Hematopoietic multipotent progenitor cell treated with erythropoietin and hydrocortisone succinate and interleukin-3 and kit ligand, for 4 days (in vitro differentiated cells): ENCODE measurements at regions not wholly inside any gene's neighbourhood (a gene's known extent, or its start where the extent isn't known, plus 50 kb on each side); places are given as distances from the start of the nearest gene placed in this dataset.

Experiments
- DNase-seq: peaks from one replicate; pipeline ENCODE4 v3.0.0-alpha.2; 2015

- DNase-seq = no peak
Measured at GRCh38 chr1:94731891-94732290, 88.3 kb upstream of the SLC44A3 start.

DNA sequence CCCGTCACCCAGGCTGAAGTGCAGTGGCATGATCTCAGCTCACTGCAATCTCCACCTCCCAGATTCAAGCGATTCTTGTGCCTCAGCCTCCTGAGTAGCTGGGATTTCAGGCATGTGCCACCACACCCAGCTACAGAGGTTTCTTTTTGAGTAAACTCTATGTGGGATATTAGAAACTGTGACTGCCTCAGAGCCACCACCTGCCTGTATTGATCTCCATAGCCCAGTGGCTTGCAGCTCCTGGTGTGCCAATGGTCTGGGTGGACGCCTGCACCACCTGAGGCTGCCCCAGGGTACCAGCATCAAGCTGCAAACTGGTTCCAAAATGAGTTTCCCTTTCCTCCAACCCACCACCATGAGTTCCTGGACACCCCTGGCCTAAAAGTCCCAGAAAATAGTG lies 89.7 kb upstream of the SLC44A3 start:
- DNase-seq = no peak

DNA sequence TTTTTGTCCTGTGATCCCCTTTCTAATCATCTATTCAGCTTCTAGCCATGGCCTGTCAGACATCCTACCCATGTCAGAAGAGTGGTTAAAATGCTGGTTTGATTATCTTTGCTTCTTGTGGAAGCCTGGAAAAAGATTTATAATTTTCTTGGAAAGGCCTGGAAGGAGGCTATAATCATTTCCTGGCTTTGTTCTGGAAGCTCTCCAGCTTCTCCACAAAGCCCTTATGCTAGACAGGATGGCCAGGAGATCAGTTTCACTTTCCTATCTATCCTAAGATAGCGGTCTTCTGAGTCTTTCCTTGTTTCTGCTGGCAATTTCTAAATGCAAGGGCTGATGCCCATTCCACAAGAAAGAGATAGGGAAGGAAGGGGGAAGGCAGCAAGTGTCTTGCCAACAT lies 90.9 kb upstream of the SLC44A3 start:
- no peak for DNase-seq

- DNase-seq = no peak
Measured at GRCh38 chr1:94727846-94728715, 92.1 kb upstream of the SLC44A3 start.

- no peak for DNase-seq
Measured at GRCh38 chr1:94726981-94727685, 93.0 kb upstream of the SLC44A3 start.

GRCh38 chr1:94725566-94725965 lies 94.6 kb upstream of the SLC44A3 start:
- no peak for DNase-seq

- no peak for DNase-seq
Measured at GRCh38 chr1:94723894-94724293, 96.3 kb upstream of the SLC44A3 start.

DNA sequence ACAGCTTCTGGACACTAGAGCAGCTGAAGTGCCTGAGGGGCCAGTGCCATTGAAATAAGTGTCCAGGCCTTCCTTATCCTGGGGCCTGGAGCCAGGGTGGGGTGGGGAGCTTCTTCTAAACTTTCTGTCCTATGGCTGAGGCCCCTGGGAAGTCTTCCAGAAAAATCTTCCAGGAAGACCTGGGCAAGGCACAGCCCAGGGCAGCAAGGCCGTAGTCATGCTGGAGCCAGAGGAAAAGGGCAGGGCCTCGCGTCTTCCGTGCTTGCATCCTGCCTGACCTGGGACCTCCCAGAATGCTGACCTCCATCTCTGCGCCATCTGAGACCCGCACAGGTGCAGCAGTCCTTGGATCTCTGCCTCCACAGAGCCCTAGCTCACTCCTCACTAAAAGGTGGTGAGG lies 96.7 kb upstream of the SLC44A3 start:
- no peak for DNase-seq

- no peak for DNase-seq
Measured at GRCh38 chr1:94722181-94722580, 98.0 kb upstream of the SLC44A3 start.

GRCh38 chr1:94721240-94721639 lies 98.9 kb upstream of the SLC44A3 start:
- peak; percentile 88 for DNase-seq

DNA sequence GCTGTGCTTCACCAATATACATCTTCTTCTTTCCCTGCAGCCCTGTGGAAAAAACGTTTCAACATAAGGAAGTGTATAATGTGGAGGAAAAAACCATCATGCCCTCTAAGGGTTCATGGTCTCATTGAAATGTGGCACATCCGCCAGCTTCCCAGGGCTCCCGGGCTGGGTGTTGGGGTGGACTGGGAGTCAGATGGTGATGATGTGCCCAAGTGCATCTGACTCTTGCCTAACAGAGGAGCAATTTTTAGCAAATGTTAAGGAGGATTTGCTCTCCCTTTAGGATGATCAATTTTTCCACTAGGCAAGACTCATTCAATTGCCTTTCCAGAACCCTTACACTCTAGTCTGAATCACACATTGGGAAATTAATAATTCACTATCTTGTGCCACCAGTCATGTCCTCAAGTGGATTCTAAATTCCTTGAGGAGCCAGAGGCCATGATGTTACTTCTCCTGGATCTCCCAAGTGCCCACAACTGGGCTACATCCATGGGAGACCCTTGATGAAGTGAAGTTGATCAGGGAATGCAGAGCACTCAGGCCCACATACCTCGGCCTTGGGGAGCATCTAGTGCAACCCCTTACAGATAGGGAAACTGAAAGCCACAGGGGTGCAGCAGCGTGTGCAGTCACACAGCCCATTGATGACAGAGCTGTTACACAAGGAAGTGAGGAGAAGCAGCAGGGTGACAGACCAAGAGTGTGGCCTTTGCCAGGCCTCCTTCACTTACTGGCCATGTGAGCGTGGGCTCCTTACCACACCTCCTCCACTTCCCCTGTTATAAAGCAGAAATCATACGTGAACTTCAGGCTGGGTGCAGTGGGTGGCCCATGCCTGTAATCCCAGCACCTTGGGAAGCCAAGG lies 100.0 kb upstream of the SLC44A3 start:
- peak; percentile 73 for DNase-seq

GRCh38 chr1:94716965-94717364 lies 103.2 kb upstream of the SLC44A3 start:
- DNase-seq = peak; percentile 50

DNA sequence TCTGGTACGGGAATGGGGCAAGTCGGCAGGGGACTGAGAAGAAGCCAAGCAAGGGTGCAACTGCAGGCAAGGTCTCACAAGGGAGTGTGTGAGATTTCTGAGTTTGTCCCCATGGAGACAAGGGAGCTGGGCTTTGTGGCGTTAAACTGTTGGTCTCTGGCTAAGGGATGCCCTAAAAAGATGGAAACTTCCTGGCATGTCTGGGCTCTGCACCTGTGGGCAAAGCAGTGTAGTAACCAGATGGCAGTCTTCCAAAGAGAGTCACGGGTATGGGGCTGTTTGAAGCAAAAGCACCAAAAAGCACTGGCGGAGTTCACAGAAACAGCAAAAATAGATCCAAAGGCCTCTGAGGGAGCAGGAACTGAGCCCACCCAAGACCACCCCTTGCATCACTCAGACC lies 104.8 kb upstream of the SLC44A3 start:
- DNase-seq = peak; percentile 50

DNA sequence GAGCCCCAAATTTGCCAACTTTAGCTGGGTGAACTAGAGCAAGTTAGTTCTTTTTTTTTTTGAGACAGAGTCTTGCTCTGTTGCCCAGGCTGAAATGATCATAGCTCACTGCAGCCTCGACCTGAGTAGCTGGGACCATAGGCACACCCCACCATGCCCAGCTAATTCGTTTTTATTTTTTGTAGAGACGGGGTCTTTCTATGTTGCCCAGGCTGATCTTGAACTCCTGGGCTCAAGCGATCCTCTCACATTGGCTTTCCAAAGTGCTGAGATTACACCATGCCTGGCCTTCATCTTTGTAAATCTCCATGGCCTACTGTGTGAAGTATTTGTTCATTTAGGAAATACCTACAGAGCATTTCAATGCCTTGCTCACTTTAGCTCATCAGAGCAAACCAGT lies 105.6 kb upstream of the SLC44A3 start:
- no peak for DNase-seq

DNA sequence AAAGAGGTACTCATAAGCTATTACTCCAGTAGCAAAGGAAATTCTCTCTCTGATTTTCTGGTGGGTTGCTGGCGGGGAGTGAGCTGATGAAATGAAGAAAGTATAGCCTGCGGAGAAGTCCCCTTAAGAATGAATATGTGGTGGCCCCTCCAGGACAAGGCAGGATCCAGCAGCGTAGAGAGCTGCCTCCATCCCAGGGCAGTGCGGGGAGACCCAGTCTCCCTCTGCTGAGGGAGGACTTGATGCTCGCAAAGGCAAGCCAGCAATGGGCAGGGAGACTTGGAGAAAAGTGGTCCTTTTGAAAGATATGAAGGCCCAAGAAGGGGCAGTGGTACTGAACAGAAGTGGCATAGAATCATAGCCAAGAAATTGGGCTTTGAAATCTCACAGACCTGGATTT lies 106.0 kb upstream of the SLC44A3 start:
- DNase-seq = no peak

GRCh38 chr1:94713472-94714141 lies 106.5 kb upstream of the SLC44A3 start:
- DNase-seq = peak; percentile 84

GRCh38 chr1:94709891-94710581 lies 110.1 kb upstream of the SLC44A3 start:
- no peak for DNase-seq

- no peak for DNase-seq
Measured at GRCh38 chr1:94708811-94709210, 111.3 kb upstream of the SLC44A3 start.

GRCh38 chr1:94708299-94708685 lies 111.9 kb upstream of the SLC44A3 start:
- no peak for DNase-seq

DNA sequence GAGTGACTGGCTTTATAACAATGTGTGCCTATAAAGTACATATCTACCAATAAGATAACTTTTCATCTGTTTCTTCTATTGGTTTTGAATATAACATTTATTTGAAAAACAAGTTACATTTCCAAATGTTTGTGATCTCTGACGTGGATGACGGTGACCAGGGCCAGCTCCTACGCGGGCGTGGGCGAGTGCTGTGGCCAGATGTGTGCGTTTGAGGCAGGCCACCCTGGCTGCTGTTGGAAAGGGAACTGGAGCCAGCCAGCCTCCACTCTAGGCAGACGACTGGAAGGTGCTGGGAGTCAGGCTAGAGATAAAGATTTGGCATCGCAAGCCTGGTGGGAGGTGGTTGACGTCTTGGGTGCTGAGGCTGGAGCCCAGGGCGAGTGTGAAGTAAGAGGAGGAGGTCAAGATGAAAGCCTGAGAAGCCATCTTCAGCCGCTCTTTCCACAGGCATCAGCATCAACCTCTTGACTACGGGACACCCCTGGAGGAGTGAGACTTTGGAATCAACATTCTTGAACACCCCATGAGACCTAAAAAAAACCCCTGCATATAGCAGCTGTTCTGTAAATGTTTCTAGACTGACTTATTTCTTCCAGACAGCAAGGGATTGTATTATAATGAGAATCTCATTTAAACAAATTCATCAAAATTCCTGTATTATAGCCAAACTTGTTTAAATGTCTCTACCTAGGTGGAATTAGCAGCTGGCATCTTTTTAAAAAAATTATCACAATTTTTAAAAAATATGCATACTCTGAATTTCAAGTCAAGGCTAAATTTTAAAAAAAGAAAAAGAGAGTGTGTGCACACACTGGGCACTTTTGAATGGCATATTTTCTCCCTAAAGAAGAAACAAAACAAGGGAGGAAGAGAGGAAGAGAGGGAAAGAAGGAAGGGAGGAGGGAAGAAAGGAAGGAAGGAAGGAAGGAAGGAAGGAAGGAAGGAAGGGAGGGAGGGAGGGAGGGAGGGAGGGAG lies 112.5 kb upstream of the SLC44A3 start:
- no peak for DNase-seq

DNA sequence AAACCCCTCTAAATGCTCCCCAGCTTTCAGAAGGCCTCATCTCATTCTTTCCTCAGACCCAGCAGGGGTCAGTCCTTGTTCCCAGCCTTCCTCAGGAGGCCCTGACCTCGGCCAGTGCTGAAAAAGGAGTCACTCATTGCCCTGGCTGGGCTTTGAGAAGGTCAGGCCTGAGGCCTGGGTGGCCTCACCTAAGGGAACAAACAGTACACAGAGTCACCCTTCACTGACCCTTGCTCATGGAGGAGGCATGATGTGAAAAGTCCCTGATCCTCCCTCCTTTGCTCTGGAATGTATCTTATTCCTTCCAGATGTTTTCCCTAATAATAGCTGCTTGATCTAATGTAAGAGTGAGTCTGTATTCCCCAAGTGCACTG lies 117.7 kb upstream of the SLC44A3 start:
- DNase-seq = no peak
